HG03025 (cell line): ENCODE measurements at regions not wholly inside any gene's neighbourhood (a gene's known extent, or its start where the extent isn't known, plus 50 kb on each side); places are given as distances from the start of the nearest gene placed in this dataset.

ENCODE experiments used
- ATAC-seq: cut with Tn5 transposase; IDR thresholded peaks from one replicate; pipeline ENCODE4 v1.9.1; 2021; ENCODE audit warnings: mild to moderate bottlenecking, moderate library complexity; ENCODE audit not compliant: unreplicated experiment, low FRiP score

GRCh38 chr4:148831945-148832344 is 389.7 kb upstream of the NR3C2 start:
- ATAC-seq, result no peak

GRCh38 chr4:148828291-148828690 is 386.1 kb upstream of the NR3C2 start:
- no peak for ATAC-seq

- ATAC-seq, result no peak
These were observed 385.6 kb upstream of the NR3C2 start for GRCh38 chr4:148827781-148828180.

GRCh38 chr4:148823419-148823769 is 381.2 kb upstream of the NR3C2 start:
- ATAC-seq, result no peak

- ATAC-seq, result no peak
These were observed 380.6 kb upstream of the NR3C2 start for GRCh38 chr4:148822572-148823418.

GRCh38 chr4:148814030-148814429 is 371.8 kb upstream of the NR3C2 start:
- ATAC-seq, result no peak

GRCh38 chr4:148813289-148813688 is 371.1 kb upstream of the NR3C2 start:
- no peak for ATAC-seq

GRCh38 chr4:148812101-148812500 is 369.9 kb upstream of the NR3C2 start:
- ATAC-seq, result no peak

- no peak for ATAC-seq
These were observed 368.2 kb upstream of the NR3C2 start for GRCh38 chr4:148810461-148810860.

GRCh38 chr4:148808416-148808815 is 366.2 kb upstream of the NR3C2 start:
- no peak for ATAC-seq

- no peak for ATAC-seq
These were observed 358.7 kb upstream of the NR3C2 start for GRCh38 chr4:148800940-148801339.

- ATAC-seq, result no peak
These were observed 358.2 kb upstream of the NR3C2 start for GRCh38 chr4:148800336-148800885.

- no peak for ATAC-seq
These were observed 353.1 kb upstream of the NR3C2 start for GRCh38 chr4:148795156-148795864.

GRCh38 chr4:148793221-148793620 is 351.0 kb upstream of the NR3C2 start:
- no peak for ATAC-seq

- ATAC-seq, result no peak
These were observed 348.5 kb upstream of the NR3C2 start for GRCh38 chr4:148790691-148791090.

- no peak for ATAC-seq
These were observed 348.0 kb upstream of the NR3C2 start for GRCh38 chr4:148790246-148790645.

GRCh38 chr4:148787831-148788477 is 345.7 kb upstream of the NR3C2 start:
- no peak for ATAC-seq

GRCh38 chr4:148787285-148787684 is 345.1 kb upstream of the NR3C2 start:
- no peak for ATAC-seq

- ATAC-seq, result no peak
These were observed 344.5 kb upstream of the NR3C2 start for GRCh38 chr4:148786699-148787098.

GRCh38 chr4:148782284-148782683 is 340.1 kb upstream of the NR3C2 start:
- no peak for ATAC-seq

- ATAC-seq, result no peak
These were observed 338.3 kb upstream of the NR3C2 start for GRCh38 chr4:148780426-148781005.
